GM12891 (cell line): ENCODE measurements at regions not wholly inside any gene's neighbourhood (a gene's known extent, or its start where the extent isn't known, plus 50 kb on each side); places are given as distances from the start of the nearest gene placed in this dataset.

Experiments
- POLR2A ChIP-seq: IDR thresholded peaks from 2 replicates; pipeline ENCODE4 v1.6.1; 2011; ENCODE audit warnings: low read depth, low read length, control low read depth
- TAF1 ChIP-seq: IDR thresholded peaks from 2 replicates; pipeline ENCODE4 v1.6.1; 2011; ENCODE audit warnings: low read depth, low read length, control low read depth

DNA sequence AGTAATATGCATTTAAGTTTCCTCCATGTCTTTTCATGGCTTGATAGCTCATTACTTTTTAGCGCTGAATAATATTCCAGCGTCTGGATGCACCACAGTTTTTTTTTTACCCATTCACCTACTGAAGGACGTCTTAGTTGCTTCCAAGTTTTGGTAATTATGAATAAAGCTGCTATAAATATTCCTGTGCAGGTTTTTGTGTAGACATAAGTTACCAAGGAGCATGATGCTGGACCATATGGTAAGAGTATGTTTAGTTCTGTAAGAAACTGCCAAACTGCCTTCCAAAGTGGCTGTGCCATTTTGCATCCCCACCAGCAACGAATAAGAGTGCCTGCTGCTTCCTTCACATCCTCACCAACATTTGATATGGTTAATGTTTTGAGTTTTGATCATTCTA, 195.6 kb downstream of the PIK3R1 start:
- TF ChIP-seq POLR2A (no peak), TAF1 (no peak)
